ENCODE measurements at regions not wholly inside any gene's neighbourhood (a gene's known extent, or its start where the extent isn't known, plus 50 kb on each side); places are given as distances from the start of the nearest gene placed in this dataset.
"Not testable (repeated sequence)": the region's sequence is repeated elsewhere in the genome, so short reads cannot be mapped to it uniquely, and the experiment has no call there.

- DNase-seq: peak; percentile 91
These were observed 846.7 kb upstream of the ID2 start for GRCh38 chr2:7835151-7835550.

- DNase-seq: peak; percentile 100
These were observed 845.9 kb upstream of the ID2 start for GRCh38 chr2:7835693-7836680.

GRCh38 chr2:7837237-7837760 is 844.6 kb upstream of the ID2 start:
- peak; percentile 54 for DNase-seq

- no peak for DNase-seq
These were observed 843.2 kb upstream of the ID2 start for GRCh38 chr2:7838669-7839068.

GRCh38 chr2:7840651-7841380 is 841.0 kb upstream of the ID2 start:
- DNase-seq: no peak

GRCh38 chr2:7841751-7842150 is 840.1 kb upstream of the ID2 start:
- no peak for DNase-seq

- no peak for DNase-seq
These were observed 837.4 kb upstream of the ID2 start for GRCh38 chr2:7844414-7844965.

GRCh38 chr2:7845332-7845731 is 836.5 kb upstream of the ID2 start:
- DNase-seq: no peak

GRCh38 chr2:7846607-7847006 is 835.2 kb upstream of the ID2 start:
- DNase-seq: no peak

- no peak for DNase-seq
These were observed 834.5 kb upstream of the ID2 start for GRCh38 chr2:7847321-7847720.

GRCh38 chr2:7849027-7849426 is 832.8 kb upstream of the ID2 start:
- no peak for DNase-seq

- DNase-seq: no peak
These were observed 832.3 kb upstream of the ID2 start for GRCh38 chr2:7849531-7849930.

- no peak for DNase-seq
These were observed 829.3 kb upstream of the ID2 start for GRCh38 chr2:7852546-7852945.

- DNase-seq: no peak
These were observed 824.0 kb upstream of the ID2 start for GRCh38 chr2:7857904-7858303.

GRCh38 chr2:7858624-7859023 is 823.2 kb upstream of the ID2 start:
- peak; percentile 34 for DNase-seq

GRCh38 chr2:7860693-7861092 is 821.2 kb upstream of the ID2 start:
- no peak for DNase-seq

- no peak for DNase-seq
These were observed 819.8 kb upstream of the ID2 start for GRCh38 chr2:7861910-7862702.

- DNase-seq: no peak
These were observed 815.8 kb upstream of the ID2 start for GRCh38 chr2:7866104-7866503.

- no peak for DNase-seq
These were observed 815.0 kb upstream of the ID2 start for GRCh38 chr2:7866825-7867224.

GRCh38 chr2:7867867-7868266 is 814.0 kb upstream of the ID2 start:
- no peak for DNase-seq

GRCh38 chr2:7868836-7869235 is 813.0 kb upstream of the ID2 start:
- DNase-seq: no peak

GRCh38 chr2:7876445-7876844 is 805.4 kb upstream of the ID2 start:
- not testable (repeated sequence) for DNase-seq

- DNase-seq: not testable (repeated sequence)
These were observed 803.6 kb upstream of the ID2 start for GRCh38 chr2:7878266-7878665.

Measured in DMS79 treated with DMSO at 0.1 percent for 48 hours (cell line).